NB4 (cell line): ENCODE measurements at regions not wholly inside any gene's neighbourhood (a gene's known extent, or its start where the extent isn't known, plus 50 kb on each side); places are given as distances from the start of the nearest gene placed in this dataset.

Source experiments
- DNase-seq: peaks from one replicate; pipeline ENCODE4 v3.0.0; 2010; ENCODE audit warnings: low read depth
- H3K4me3 ChIP-seq: one replicate; pipeline ENCODE4 v1.5.1; 2011; ENCODE audit warnings: mild to moderate bottlenecking, low read depth, low read length, moderate library complexity
- MYC ChIP-seq: IDR thresholded peaks from 2 replicates; pipeline ENCODE4 v1.6.1; 2011; ENCODE audit warnings: low read depth, low read length
- POLR2A ChIP-seq: IDR thresholded peaks from 2 replicates; pipeline ENCODE4 v1.6.1; 2011; ENCODE audit warnings: mild to moderate bottlenecking; ENCODE audit not compliant: insufficient read length; ENCODE audit errors: extremely low read depth
- TF ChIP-seq, protein P1 (sequence below): IDR thresholded peaks from 2 replicates; pipeline ENCODE4 v1.6.1; 2011; ENCODE audit warnings: low read depth, low read length
- TF ChIP-seq, protein P2 (sequence below): IDR thresholded peaks from one replicate; pipeline ENCODE4 v1.5.1; 2012; ENCODE audit warnings: low read depth, low read length

DNA sequence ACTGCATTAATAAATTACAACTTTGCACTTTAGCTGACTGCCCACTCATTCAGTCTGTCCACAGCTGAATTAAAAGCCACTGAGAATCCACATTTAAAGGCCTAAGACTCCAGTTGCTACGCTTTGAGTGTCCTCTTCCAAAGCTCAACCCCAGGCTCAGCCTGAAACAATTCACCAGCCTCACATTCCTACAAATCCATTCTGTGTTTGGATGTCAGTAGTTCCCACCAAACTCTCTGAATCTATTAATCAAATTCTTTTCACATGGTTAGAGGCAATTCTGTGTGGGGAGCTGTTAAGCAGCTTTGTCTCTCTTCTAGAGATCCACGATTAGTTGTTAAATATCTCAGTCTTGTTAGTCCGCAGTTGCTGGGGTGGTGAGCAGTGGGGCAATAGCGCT is 116.8 kb upstream of the UBE2E2 start:
- no peak overlapping the region for H3K4me3 ChIP-seq
- DNase-seq, result no peak
- TF ChIP-seq, protein P1, sequence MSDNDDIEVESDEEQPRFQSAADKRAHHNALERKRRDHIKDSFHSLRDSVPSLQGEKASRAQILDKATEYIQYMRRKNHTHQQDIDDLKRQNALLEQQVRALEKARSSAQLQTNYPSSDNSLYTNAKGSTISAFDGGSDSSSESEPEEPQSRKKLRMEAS, result no peak
- no peak for TF ChIP-seq POLR2A
- TF ChIP-seq MYC, result no peak

DNA sequence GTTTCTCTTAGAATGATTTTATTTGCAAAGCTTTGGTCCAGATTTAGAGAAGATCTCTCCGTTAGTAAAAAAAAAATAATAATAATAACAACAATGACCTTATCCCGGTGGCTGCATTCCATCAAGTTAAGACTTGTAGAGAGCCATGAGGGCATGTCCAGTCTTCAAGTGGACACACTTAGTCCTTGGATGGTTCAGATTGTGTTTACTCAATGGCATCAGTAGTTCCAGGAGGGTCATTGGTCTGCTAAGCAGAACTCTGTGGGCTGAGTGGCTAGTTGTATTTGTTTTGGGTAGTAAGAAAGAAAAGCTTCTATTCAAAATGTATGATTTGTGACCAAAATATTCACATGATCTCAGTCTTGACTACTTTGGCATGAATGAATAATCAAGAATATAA is 116.3 kb upstream of the UBE2E2 start:
- DNase-seq, result no peak
- TF ChIP-seq, protein P1, result no peak
- TF ChIP-seq MYC, result no peak
- TF ChIP-seq POLR2A, result no peak
- TF ChIP-seq, protein P2, sequence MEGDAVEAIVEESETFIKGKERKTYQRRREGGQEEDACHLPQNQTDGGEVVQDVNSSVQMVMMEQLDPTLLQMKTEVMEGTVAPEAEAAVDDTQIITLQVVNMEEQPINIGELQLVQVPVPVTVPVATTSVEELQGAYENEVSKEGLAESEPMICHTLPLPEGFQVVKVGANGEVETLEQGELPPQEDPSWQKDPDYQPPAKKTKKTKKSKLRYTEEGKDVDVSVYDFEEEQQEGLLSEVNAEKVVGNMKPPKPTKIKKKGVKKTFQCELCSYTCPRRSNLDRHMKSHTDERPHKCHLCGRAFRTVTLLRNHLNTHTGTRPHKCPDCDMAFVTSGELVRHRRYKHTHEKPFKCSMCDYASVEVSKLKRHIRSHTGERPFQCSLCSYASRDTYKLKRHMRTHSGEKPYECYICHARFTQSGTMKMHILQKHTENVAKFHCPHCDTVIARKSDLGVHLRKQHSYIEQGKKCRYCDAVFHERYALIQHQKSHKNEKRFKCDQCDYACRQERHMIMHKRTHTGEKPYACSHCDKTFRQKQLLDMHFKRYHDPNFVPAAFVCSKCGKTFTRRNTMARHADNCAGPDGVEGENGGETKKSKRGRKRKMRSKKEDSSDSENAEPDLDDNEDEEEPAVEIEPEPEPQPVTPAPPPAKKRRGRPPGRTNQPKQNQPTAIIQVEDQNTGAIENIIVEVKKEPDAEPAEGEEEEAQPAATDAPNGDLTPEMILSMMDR, result no peak
- no peak overlapping the region for H3K4me3 ChIP-seq

DNA sequence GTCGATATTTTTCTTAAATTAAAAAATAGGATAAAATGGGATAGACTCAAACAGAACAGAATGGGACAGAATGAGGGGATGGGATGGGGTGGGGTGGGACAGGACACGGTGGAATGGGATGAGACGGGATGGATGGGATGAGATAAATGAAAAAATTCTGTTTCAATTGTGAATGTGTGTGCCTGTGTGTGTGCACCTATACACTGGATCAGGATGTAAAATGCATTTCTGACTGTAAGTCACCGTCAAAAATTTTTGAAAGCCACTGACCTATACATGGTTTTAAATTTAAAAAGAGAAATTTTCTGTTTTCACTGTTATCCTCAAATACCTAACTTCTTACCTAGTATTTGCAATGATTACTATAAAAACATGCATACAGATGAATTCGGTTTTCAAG is 108.7 kb upstream of the UBE2E2 start:
- DNase-seq, result no peak
- H3K4me3 ChIP-seq, result no peak overlapping the region
- TF ChIP-seq, protein P2, result no peak

DNA sequence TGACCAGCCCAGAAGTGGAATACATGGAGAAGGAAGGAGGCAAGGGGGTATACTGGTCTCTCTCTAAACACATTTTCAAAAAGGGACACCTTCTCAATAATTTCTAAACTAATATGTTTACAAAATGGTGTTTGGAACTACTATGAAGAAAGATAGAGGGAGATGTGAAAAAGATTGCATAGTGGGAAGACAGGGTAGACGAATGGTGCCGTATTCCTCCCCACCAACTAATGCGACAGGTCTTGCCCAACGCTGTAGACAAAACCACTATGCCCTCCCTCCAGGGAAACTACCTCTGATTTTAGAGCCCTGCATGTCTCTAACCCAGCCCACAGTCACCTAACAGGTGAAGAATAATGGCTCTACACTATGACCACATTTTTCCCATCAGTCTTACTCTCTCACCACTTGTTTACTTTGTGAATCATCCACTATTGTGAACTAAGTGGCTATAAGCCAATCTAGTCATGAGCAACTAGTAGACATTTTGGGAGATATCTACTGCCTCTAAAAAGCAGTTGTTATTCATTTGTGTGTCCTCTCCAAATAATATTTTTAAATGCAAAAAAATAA is 108.2 kb upstream of the UBE2E2 start:
- H3K4me3 ChIP-seq, result no peak overlapping the region
- DNase-seq, result no peak
- TF ChIP-seq, protein P1, result no peak
- TF ChIP-seq, protein P2, result no peak
- TF ChIP-seq MYC, result no peak
- no peak for TF ChIP-seq POLR2A

DNA sequence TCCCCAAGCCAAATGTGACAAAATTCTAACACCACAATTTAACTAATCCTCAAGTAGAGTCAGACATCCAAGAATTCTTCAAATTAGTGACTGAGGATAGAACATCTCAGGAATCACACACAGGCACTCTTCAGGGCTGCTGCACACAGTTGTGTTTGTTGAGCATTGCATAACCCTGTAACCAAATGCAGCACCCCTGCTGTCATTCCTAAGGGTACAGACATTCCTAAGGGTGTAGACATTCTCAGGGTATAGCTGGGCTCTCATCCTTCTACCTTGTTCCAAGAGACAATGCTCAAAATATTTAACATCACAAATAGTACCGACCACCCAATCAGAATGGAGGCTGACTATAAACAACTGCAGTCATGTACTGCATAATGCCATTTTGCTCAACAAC is 107.1 kb upstream of the UBE2E2 start:
- no peak overlapping the region for H3K4me3 ChIP-seq
- no peak for DNase-seq
- TF ChIP-seq MYC, result no peak

DNA sequence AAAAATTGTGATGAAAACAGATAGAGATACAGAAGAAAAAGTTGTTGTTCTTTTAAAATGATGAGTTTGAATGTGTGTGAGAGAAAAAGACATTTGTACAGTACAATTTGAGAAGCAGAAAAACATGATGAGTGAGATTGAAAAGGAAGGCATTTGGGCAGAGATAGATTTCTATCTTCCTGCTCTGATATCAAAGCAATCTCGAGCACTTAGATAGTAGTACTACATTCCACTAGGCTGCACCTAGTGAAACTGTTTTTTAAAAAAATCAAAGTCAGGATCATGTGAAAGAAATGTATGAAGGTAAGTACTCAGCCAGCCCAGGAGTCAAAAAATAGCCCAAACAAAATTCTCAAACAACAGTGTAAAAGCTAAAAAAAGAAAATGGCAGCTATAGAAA is 104.1 kb upstream of the UBE2E2 start:
- TF ChIP-seq POLR2A (no peak), MYC (no peak)
- TF ChIP-seq, protein P1, result no peak
- TF ChIP-seq, protein P2, result no peak
- no peak for DNase-seq
- H3K4me3 ChIP-seq, result no peak overlapping the region

DNA sequence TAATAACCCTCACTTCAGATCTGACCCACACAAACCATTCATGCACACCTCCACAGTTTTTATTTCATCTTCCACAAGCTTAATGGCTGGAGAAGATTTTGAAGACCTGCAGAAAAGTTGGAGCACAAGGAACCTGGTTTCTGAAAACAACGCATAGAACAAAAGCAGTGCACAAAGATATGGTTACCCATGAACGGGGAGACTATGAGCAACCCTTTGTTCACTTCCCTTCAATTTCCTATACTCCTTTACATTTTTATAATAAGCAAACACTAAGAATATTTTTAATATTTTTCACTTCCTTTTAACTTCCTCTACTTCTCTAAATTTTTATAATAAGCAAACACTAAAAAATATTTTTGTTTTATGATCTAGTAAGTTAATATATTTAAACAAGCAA is 103.5 kb upstream of the UBE2E2 start:
- no peak overlapping the region for H3K4me3 ChIP-seq
- TF ChIP-seq POLR2A (no peak), MYC (no peak)
- TF ChIP-seq, protein P2, result no peak
- TF ChIP-seq, protein P1, result no peak
- no peak for DNase-seq
